Retinal pigment epithelial cell (primary cell): ENCODE measurements at regions not wholly inside any gene's neighbourhood (a gene's known extent, or its start where the extent isn't known, plus 50 kb on each side); places are given as distances from the start of the nearest gene placed in this dataset.

ENCODE experiments used
- DNase-seq: peaks from one replicate; pipeline ENCODE4 v3.0.0-alpha.2; 2010; ENCODE audit warnings: low read depth
- H3K4me3 ChIP-seq: 2 replicates; pipeline ENCODE4 v1.5.1; 2011; ENCODE audit warnings: mild to moderate bottlenecking, low read length, control low read depth, moderate library complexity
- CTCF ChIP-seq: conservative IDR thresholded peaks from 2 replicates; pipeline ENCODE4 v1.5.1; 2011; ENCODE audit warnings: low read depth, low read length, control low read depth, inconsistent platforms

- no peak overlapping the region for H3K4me3 ChIP-seq
- no peak for TF ChIP-seq CTCF
- DNase-seq, result no peak
Measured at GRCh38 chr4:15245006-15245530, 182.8 kb upstream of the C1QTNF7 start.

- no peak for DNase-seq
- no peak overlapping the region for H3K4me3 ChIP-seq
Measured at GRCh38 chr4:15250021-15250441, 177.8 kb upstream of the C1QTNF7 start.

GRCh38 chr4:15253349-15253748, 174.5 kb upstream of the C1QTNF7 start:
- DNase-seq, result no peak
- no peak for TF ChIP-seq CTCF
- H3K4me3 ChIP-seq, result no peak overlapping the region

More at GRCh38 chr4:15250021-15250441, 177.8 kb upstream of the C1QTNF7 start:
- no peak for TF ChIP-seq CTCF

- TF ChIP-seq CTCF, result no peak
- DNase-seq, result no peak
- no peak overlapping the region for H3K4me3 ChIP-seq
Measured at GRCh38 chr4:15254236-15254880, 173.5 kb upstream of the C1QTNF7 start.

- TF ChIP-seq CTCF, result no peak
- no peak for DNase-seq
- no peak overlapping the region for H3K4me3 ChIP-seq
Measured at GRCh38 chr4:15255537-15255936, 172.3 kb upstream of the C1QTNF7 start.

- no peak for DNase-seq
- TF ChIP-seq CTCF, result no peak
- no peak overlapping the region for H3K4me3 ChIP-seq
Measured at GRCh38 chr4:15260758-15261157, 167.1 kb upstream of the C1QTNF7 start.

GRCh38 chr4:15262396-15262795, 165.4 kb upstream of the C1QTNF7 start:
- no peak for TF ChIP-seq CTCF
- no peak for DNase-seq
- H3K4me3 ChIP-seq, result no peak overlapping the region
